Natural killer cell treated with Interleukin-12 subunit alpha and Interleukin-12 subunit beta and Interleukin-15 and Interleukin-18, amount 100 ng/mL, for 72 hours (primary cell): ENCODE measurements at regions not wholly inside any gene's neighbourhood (a gene's known extent, or its start where the extent isn't known, plus 50 kb on each side); places are given as distances from the start of the nearest gene placed in this dataset.

Experiments
- ATAC-seq, 2 donors: fragments of 150-1000 bp; cut with Tn5 transposase in 1 of 2; sonication (Bioruptor Pico), chemical (Tn5 transposase) in 1 of 2; 2 replicates each; pipeline ENCODE4 v1.10.0; 2021
- DNase-seq: peaks from one replicate; pipeline ENCODE4 v3.0.0; 2022; ENCODE audit warnings: low spot score
- H3K27ac Mint-ChIP-seq, 2 donors: 1 replicate in 1 of 2; 2 replicates in 1 of 2; pipeline ENCODE4 v1.8.0; 2022; ENCODE audit warnings: mixed read lengths in 2 of 2, mild to moderate bottlenecking in 1 of 2, moderate library complexity in 1 of 2
- H3K27me3 Mint-ChIP-seq, 2 donors: 1 replicate in 1 of 2; 2 replicates in 1 of 2; pipeline ENCODE4 v1.8.0; 2022; ENCODE audit warnings: mixed read lengths in 2 of 2
- H3K36me3 Mint-ChIP-seq: one replicate; pipeline ENCODE4 v1.8.0; 2022; ENCODE audit warnings: mixed read lengths
- H3K4me1 Mint-ChIP-seq, 2 donors: 1 replicate in 1 of 2; 2 replicates in 1 of 2; pipeline ENCODE4 v1.8.0; 2022; ENCODE audit warnings: low read depth in 2 of 2, mixed read lengths in 2 of 2, mild to moderate bottlenecking in 1 of 2
- H3K4me3 Mint-ChIP-seq: one replicate; pipeline ENCODE4 v1.8.0; 2022; ENCODE audit warnings: mixed read lengths
- H3K9me3 Mint-ChIP-seq: 2 replicates; pipeline ENCODE4 v1.8.0; 2022; ENCODE audit warnings: mixed read lengths

DNA sequence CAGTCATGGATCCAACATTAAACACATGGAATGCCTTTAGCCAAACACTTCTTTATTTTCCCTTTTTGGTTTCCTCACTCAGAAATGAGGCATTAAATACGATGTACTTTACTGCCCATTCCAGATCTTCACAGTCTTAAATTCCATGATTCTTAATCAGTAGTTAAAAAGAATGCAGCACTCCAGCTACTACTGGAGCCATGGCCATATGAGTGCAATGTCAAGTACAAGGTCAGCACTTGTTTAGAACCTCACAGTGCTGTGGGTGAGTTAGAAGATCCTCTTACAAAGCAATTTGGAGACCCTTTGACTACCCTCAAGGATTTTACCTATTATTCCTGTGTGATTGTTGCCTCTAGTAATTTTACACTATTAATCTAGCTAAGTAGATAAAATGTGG, 550.3 kb upstream of the LRRTM1 start:
- no peaks in the 10 kb centered on the region for H3K4me1 Mint-ChIP-seq
- H3K9me3 Mint-ChIP-seq: peaks cover 14% of the 10 kb centered on the region
- no peaks in the 10 kb centered on the region for H3K36me3 Mint-ChIP-seq
- no peak for DNase-seq
- no peak overlapping the region for H3K27ac Mint-ChIP-seq
- H3K4me3 Mint-ChIP-seq: no peak overlapping the region
- no peaks in the 10 kb centered on the region for H3K27me3 Mint-ChIP-seq
- ATAC-seq: no peak

DNA sequence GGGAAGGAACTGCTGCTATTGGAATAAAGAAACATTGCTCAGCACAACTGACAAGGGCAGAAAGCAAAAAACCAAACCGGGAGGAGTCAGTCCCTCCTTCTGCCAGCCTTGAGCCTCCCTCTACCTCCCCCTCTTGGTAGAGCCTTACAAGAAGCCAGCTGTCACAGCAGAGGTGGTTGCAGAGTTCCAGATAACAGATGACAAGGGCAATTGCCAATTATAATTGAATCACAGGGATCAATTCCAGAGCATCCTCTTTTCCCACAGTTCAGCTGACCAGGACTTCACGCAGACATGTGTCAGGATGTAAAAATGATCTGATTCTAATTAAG, 548.2 kb upstream of the LRRTM1 start:
- H3K27ac Mint-ChIP-seq: no peak overlapping the region
- peaks cover 14% of the 10 kb centered on the region for H3K9me3 Mint-ChIP-seq
- no peak for DNase-seq
- H3K4me3 Mint-ChIP-seq: no peak overlapping the region
- H3K27me3 Mint-ChIP-seq: no peaks in the 10 kb centered on the region
- no peak for ATAC-seq
- H3K36me3 Mint-ChIP-seq: no peaks in the 10 kb centered on the region
- no peaks in the 10 kb centered on the region for H3K4me1 Mint-ChIP-seq

DNA sequence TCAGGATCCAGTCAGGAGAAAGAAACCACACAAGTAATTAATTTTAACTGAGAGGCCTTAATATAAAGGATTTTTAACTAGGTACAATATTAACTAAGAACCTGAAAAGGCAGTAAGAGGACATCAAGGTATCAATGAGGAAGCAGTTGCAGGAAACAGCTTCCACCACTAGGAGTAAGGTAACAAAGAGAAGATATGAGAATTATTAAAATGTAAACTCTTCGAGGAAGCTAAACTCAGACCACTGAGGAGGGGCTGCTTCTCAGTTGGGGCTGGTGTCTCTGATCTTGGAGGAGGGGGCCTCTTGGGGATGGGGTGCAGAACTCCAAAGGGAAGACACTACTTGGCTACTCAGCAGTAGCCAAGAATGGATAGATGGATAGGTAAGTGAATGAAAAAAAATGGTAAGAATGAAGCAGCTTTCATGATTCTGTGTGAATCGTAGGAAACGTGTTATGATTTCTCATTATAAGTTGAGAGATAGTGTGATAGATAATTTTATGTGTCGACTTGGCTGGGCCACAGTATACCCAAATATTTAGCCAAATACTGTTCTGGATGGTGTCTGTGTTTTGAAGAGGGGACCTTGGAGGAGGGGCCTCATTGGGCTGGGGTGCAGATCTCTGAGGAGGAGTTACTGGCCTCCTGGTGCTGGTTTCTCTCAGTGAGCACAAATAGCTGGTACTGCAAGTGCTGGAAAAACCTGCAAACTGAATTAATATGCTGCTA, 547.7 kb upstream of the LRRTM1 start:
- ATAC-seq (no peak), DNase-seq (no peak)
- Mint-ChIP-seq H3K27ac (no peak overlapping the region), H3K4me1 (no peaks in the 10 kb centered on the region), H3K4me3 (no peak overlapping the region), H3K27me3 (no peaks in the 10 kb centered on the region), H3K36me3 (no peaks in the 10 kb centered on the region), H3K9me3 (peaks cover 14% of the 10 kb centered on the region)

DNA sequence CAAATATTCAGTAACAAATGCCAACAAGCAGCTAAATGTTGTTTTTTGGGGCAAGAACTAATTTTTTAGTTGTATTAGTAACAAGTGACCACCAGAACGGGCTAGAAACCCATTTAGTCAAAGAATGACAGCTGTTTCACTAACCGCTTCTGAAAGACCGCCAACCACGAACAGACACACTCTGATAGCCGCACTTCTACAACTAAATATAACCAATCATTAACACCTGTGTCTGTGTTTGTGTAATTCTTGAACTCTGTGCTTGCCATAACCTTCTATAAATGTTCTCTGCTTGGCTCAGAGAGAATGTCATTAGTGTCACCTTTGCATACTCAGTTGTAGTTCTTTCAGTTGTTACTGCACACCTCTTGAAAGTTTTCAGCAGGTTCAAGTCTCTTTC, 526.3 kb upstream of the LRRTM1 start:
- Mint-ChIP-seq H3K27ac (no peak overlapping the region), H3K9me3 (peaks cover 22% of the 10 kb centered on the region), H3K4me1 (no peaks in the 10 kb centered on the region)

DNA sequence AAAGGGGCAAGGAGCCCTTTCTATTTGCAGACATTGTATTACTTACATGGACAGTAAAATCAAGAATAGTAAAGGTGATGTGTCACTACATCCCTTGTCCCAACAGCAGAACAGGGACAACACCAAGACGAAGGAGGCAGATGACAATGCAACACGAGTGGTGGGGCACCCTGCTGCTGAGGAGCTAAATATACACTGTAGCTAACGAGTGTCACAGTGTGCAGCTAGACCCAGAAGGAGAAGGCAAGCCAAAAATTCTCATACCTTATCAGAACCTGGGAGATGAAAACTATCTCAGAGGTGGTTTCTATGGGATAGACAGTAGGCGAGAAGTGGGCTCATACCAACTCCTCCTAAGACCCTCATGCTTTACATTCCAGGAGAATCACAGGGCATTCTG, 518.4 kb upstream of the LRRTM1 start:
- DNase-seq (no peak), ATAC-seq (no peak)
- peaks cover 13% of the 10 kb centered on the region for H3K36me3 Mint-ChIP-seq
- H3K4me3 Mint-ChIP-seq: no peak overlapping the region
- H3K9me3 Mint-ChIP-seq: peaks cover 17% of the 10 kb centered on the region
- H3K4me1 Mint-ChIP-seq: no peaks in the 10 kb centered on the region
- no peak overlapping the region for H3K27ac Mint-ChIP-seq
- no peaks in the 10 kb centered on the region for H3K27me3 Mint-ChIP-seq

More for the DNA sequence above, 526.3 kb upstream of the LRRTM1 start:
- H3K4me3 Mint-ChIP-seq: no peak overlapping the region
- no peaks in the 10 kb centered on the region for H3K27me3 Mint-ChIP-seq
- ATAC-seq (no peak), DNase-seq (no peak)
- H3K36me3 Mint-ChIP-seq: no peaks in the 10 kb centered on the region

DNA sequence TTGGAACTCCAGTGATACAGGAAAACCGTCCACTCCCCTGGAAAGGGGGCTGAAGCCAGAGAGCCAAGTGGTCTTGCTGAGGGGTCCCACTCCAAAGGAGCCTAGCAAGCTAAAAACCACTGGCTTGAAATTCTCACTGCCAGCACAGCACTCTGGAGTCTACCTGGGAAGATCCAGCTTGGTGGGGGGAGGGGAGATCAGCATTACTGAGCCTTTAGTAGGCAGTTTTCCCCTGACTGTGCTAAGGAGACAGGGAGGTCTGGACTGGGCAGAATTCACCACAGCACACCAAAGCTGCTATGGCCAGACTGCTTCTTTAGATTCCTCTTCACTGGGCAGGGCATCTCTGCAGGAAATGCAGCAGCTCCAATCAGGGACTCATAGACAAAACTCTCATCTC, 510.7 kb upstream of the LRRTM1 start:
- no peak overlapping the region for H3K27ac Mint-ChIP-seq
- DNase-seq (no peak), ATAC-seq (no peak)
- H3K27me3 Mint-ChIP-seq: no peaks in the 10 kb centered on the region
- H3K4me3 Mint-ChIP-seq: no peak overlapping the region
- peaks cover 23% of the 10 kb centered on the region for H3K36me3 Mint-ChIP-seq
- peaks cover 24% of the 10 kb centered on the region for H3K9me3 Mint-ChIP-seq
- no peaks in the 10 kb centered on the region for H3K4me1 Mint-ChIP-seq

DNA sequence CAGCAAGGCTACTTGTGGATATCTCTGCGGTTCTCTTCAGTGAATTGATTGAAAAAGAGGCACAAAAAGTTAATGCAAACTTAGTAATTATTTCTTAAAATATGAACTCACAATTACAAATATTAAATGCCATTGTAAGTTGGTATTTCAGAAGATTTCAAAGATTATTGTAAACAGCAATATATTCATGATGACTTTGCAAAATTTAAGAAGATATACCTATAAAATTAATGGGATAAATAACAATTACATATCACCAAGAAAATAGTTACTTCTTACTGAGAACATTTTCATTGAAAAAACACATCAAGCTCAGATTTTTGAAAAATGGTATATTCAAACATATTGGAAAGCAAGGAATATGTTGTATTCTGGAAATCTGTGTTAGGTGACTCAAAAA, 482.0 kb upstream of the LRRTM1 start:
- H3K36me3 Mint-ChIP-seq: no peaks in the 10 kb centered on the region
- no peak overlapping the region for H3K27ac Mint-ChIP-seq

DNA sequence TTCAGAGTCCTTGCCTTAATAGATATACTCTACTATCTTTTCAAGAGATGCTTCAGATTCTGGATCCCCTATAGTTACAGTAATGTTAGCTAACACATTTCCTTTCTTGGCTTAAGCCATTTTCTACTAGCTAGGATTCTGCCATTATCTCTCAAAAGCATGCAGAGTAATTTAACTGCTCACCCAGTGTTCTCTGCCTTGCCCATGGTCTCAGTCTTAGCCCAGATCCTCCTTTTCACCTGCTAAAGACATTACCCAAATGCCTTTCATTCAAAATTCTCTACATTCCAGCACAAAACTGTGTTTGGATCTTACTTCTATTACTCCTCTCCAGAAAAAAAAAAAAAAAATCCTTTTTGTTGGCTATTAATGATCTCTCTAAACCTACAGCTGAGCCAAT, 474.2 kb upstream of the LRRTM1 start:
- peaks cover 31% of the 10 kb centered on the region for H3K9me3 Mint-ChIP-seq
- no peak for ATAC-seq

More for the DNA sequence above, 482.0 kb upstream of the LRRTM1 start:
- H3K9me3 Mint-ChIP-seq: peaks cover 18% of the 10 kb centered on the region
- H3K4me1 Mint-ChIP-seq: no peaks in the 10 kb centered on the region
- H3K4me3 Mint-ChIP-seq: no peak overlapping the region
- H3K27me3 Mint-ChIP-seq: no peaks in the 10 kb centered on the region
- ATAC-seq (no peak), DNase-seq (no peak)

DNA sequence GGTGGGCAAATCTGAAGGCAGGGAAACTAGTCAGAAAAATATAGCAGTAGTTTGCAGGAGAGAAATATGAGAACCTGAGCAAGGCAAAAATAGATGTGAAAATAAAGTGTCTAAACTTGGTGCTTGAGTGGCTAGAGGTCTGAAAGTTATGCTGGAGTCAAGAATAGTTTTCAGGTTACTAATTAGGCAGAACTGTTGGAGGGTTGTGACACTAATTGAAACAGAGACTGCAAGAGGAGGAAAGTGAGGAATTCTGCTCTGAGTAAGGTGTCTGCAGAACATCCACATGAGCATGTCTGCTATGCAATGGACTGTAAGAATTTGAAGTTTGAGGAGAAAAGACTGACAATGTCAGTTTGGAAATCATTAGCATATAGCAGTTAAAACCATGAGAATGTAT, 444.0 kb upstream of the LRRTM1 start:
- Mint-ChIP-seq H3K4me1 (no peaks in the 10 kb centered on the region), H3K9me3 (peaks cover 23% of the 10 kb centered on the region), H3K27me3 (no peaks in the 10 kb centered on the region), H3K27ac (no peak overlapping the region), H3K36me3 (peaks cover 5% of the 10 kb centered on the region), H3K4me3 (no peak overlapping the region)
- ATAC-seq (no peak), DNase-seq (no peak)

More for the DNA sequence above, 474.2 kb upstream of the LRRTM1 start:
- no peaks in the 10 kb centered on the region for H3K27me3 Mint-ChIP-seq
- no peaks in the 10 kb centered on the region for H3K36me3 Mint-ChIP-seq
- H3K27ac Mint-ChIP-seq: no peak overlapping the region
- no peak overlapping the region for H3K4me3 Mint-ChIP-seq
- no peak for DNase-seq
- peaks cover 0 to 3% of the 10 kb centered on the region in 2 donors for H3K4me1 Mint-ChIP-seq

DNA sequence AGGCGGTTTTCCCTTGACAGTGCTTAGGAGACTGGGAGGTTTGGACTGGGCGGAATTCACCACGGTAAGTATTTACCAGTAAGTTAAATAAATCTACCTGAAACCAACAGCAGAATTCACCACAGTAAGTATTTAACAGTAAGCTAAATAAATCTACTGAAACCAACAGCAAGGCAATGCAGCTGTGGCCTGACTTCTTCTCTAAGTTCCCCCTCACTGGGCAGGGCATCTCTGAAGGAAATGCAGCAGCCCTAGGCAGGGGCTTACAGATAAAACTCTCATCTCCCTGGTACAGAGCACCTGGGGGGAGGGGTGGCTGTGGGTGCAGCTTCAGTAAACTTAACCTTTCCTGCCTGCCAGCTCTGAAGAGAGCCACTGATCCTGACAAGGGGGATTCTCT, 432.5 kb upstream of the LRRTM1 start:
- Mint-ChIP-seq H3K4me3 (no peak overlapping the region), H3K27ac (no peak overlapping the region), H3K27me3 (no peaks in the 10 kb centered on the region), H3K9me3 (peaks cover 25% of the 10 kb centered on the region), H3K36me3 (peaks cover 20% of the 10 kb centered on the region), H3K4me1 (no peaks in the 10 kb centered on the region)
- ATAC-seq (no peak), DNase-seq (no peak)

DNA sequence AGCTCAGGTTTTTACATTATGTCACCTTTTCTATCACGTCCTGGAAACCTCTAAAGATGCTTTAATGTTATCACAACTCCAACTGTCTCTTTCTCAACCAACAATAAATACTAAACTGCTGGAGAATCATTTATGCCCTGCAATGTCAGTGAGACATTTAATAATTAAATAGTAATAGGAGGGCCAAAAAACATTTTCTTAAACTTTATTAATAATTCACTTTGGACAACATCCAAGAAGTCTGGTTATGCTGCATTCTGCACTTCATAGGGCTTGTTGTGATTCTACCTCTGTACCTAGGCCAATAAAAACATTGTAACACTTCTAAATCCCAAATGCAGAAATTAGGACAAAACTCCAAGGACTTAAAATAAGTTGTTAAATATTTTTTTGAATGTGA, 420.4 kb upstream of the LRRTM1 start:
- Mint-ChIP-seq H3K36me3 (peaks cover 18% of the 10 kb centered on the region), H3K9me3 (peaks cover 21% of the 10 kb centered on the region), H3K27me3 (no peaks in the 10 kb centered on the region), H3K27ac (no peak overlapping the region), H3K4me1 (no peaks in the 10 kb centered on the region), H3K4me3 (no peak overlapping the region)
- ATAC-seq (no peak), DNase-seq (no peak)

DNA sequence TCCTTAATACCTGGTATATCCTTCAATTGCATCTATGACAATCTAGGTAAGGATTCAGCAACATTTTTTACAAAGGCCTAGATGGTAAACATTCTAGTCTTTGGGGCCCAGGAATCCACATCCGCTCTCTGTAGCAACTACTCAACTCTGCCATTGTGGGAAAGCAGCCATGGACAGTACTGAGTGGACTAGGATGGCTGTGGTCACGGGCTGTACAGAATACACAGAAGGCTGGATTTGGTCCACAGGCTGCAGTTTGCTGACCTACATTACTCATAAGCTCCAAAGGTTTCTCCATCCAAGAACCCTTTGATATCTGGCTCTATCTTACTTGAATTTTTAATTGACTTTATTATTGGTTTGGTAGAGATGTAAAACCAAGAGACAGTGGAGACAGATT, 418.3 kb upstream of the LRRTM1 start:
- H3K9me3 Mint-ChIP-seq: peaks cover 18% of the 10 kb centered on the region
- H3K27me3 Mint-ChIP-seq: no peaks in the 10 kb centered on the region
- H3K4me3 Mint-ChIP-seq: no peak overlapping the region
- H3K36me3 Mint-ChIP-seq: peaks cover 13% of the 10 kb centered on the region
- H3K27ac Mint-ChIP-seq: no peak overlapping the region
- DNase-seq (no peak), ATAC-seq (no peak)
- H3K4me1 Mint-ChIP-seq: no peaks in the 10 kb centered on the region

DNA sequence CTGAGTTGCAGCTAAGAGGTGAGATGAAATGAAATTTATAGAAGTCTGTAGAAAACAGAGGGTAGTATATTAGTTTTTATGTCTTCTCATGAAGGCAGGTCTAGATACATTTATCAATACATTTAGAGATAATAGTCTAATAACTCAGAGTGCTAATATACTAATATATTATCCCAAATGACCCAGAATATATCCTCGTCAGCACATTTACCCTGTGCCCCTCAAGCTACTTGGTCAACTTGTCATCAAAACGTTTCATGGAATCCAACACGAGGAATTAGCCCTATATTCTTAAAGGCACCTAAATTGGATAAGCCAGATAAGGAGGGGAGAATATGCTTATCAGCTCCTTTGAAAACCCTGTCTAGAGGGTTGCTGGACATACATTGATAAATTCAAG, 415.1 kb upstream of the LRRTM1 start:
- H3K4me1 Mint-ChIP-seq: no peaks in the 10 kb centered on the region
- no peaks in the 10 kb centered on the region for H3K27me3 Mint-ChIP-seq
- no peak overlapping the region for H3K27ac Mint-ChIP-seq
- no peak overlapping the region for H3K4me3 Mint-ChIP-seq
- DNase-seq: no peak
- H3K9me3 Mint-ChIP-seq: peaks cover 27% of the 10 kb centered on the region
- ATAC-seq: no peak
- H3K36me3 Mint-ChIP-seq: peaks cover 7% of the 10 kb centered on the region

DNA sequence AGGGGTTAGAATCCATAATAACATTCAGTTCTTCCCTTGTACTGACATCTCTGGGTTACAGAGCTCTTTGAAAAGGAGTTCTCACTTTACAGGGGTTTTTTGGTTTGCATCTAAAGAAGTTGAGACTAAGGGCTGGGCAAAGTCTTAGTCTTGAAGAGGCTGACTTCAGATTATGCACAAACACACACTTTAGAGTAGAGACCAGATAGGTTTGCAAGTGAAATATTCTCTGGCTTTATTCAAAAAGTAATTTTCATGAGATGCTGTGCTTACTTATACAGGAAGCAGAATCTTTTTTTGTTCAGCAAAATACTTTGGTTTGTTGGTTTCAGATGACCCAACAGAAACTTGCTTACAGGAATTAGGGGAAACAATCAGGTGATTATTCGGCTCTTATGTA, 410.9 kb upstream of the LRRTM1 start:
- DNase-seq (no peak), ATAC-seq (no peak)
- no peaks in the 10 kb centered on the region for H3K27me3 Mint-ChIP-seq
- no peaks in the 10 kb centered on the region for H3K4me1 Mint-ChIP-seq
- H3K9me3 Mint-ChIP-seq: peaks cover 27% of the 10 kb centered on the region
- no peaks in the 10 kb centered on the region for H3K36me3 Mint-ChIP-seq
- H3K27ac Mint-ChIP-seq: no peak overlapping the region
- H3K4me3 Mint-ChIP-seq: no peak overlapping the region

DNA sequence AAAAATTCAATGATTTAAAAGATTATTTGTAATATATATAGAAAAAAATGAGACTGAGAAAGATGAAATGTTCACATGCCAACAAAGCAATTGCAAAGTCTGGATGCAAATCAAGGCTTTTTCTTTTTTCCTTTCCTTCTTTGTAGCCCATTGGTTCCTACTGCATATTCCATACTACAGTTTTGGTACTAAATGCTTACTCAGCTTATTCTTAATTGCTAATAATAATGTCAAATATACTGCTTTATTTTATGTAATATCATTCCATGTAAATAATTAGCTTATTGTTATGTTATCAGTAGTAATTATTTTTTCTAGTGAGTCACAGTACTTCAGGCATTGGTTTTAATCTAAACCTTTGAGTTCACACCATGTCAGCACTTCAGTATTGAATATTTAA, 407.4 kb upstream of the LRRTM1 start:
- H3K4me1 Mint-ChIP-seq: no peaks in the 10 kb centered on the region
- H3K9me3 Mint-ChIP-seq: peaks cover 27% of the 10 kb centered on the region
- no peak overlapping the region for H3K27ac Mint-ChIP-seq
- no peak for ATAC-seq
- DNase-seq: no peak
- no peaks in the 10 kb centered on the region for H3K27me3 Mint-ChIP-seq
- H3K4me3 Mint-ChIP-seq: no peak overlapping the region
- H3K36me3 Mint-ChIP-seq: no peaks in the 10 kb centered on the region
